HK-2 (cell line): ENCODE measurements at regions not wholly inside any gene's neighbourhood (a gene's known extent, or its start where the extent isn't known, plus 50 kb on each side); places are given as distances from the start of the nearest gene placed in this dataset.

Experiments
- DNase-seq: peaks from one replicate; pipeline ENCODE4 v3.0.0-alpha.2; 2018; ENCODE audit not compliant: unreplicated experiment

GRCh38 chr22:49508561-49508960, 319.1 kb downstream of the BRD1 start:
- no peak for DNase-seq

DNA sequence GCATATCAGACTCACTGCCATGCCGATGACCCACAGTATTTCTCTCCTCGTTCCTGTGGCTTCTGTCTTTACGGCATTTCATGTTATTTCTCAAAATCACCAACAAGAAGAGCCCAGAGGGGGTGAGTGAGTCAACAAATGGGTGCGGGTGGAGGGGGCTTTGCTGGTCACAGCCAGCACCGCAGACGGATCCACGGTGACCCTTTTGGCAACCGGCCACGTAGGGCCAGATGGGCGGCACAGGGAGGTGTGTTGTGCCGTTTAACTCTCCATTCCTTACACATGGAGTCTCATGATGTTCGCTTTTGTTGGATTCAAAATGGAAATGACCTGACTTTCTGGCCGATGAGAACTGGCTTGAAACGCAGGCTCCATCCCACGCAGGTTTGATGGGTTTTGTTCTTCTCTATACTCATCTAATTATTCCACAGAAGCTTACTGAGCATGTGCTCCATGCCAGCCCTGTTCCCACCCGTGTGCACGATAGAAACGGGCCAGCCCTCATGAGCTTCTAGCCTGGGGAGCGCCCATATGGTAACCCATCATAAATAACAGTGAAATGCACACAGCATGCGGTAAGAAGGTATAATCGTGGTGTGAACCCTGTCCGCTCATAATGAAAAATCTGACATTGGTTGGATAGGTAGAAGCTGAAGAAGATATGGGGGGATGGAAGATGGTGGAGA, 319.9 kb downstream of the BRD1 start:
- DNase-seq, result no peak

DNA sequence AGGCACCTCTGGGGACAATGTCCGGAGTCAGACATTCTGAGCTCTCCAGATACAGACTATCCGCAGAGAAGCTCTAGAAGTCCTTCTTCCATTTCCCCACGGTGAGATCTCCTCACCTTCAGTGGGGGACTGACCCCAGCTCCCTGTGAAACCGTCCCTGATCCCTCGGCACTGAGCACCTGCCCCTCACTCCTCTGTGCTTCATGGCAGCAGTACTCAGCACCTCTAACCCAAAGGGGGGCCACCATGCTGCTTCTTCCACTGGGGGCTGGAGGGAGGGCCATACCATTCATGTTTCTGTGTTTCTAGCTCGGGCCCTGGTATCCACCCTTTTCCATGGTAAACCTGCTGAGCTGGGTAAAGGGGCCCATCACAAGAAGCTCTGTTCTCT, 321.7 kb downstream of the BRD1 start:
- no peak for DNase-seq

- DNase-seq, result no peak
Measured at GRCh38 chr22:49505337-49506009, 322.2 kb downstream of the BRD1 start.

DNA sequence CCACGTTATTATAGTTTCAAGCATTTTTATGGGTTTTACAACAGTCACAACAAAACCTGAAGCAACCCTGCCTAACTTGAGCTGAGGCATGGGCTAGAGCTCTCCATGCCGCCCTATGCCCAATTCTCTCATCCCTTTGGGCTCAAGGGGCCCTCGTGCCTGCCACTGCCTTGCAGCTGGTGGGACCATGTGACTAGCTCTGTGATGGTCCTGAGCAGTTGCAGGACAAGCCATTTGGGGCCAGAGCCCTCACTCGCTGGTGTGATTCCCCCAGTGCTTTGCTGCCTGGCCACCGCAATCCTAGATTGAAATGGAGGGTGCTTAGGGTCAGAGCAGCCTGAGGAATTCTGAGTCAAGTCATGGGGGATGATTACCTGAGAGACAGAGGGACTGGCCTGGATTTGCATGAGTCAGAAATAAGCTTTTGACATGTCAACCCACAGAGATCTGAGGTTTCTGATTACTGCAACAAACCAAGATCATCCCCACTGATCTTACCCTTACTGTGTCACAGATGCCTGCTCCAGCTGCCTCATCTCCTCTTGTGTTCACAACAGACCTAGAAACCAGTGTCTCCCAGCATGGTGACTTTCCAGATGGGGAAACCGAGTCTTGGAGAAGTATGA, 323.7 kb downstream of the BRD1 start:
- DNase-seq, result peak; percentile 21

GRCh38 chr22:49503321-49503720, 324.4 kb downstream of the BRD1 start:
- no peak for DNase-seq

DNA sequence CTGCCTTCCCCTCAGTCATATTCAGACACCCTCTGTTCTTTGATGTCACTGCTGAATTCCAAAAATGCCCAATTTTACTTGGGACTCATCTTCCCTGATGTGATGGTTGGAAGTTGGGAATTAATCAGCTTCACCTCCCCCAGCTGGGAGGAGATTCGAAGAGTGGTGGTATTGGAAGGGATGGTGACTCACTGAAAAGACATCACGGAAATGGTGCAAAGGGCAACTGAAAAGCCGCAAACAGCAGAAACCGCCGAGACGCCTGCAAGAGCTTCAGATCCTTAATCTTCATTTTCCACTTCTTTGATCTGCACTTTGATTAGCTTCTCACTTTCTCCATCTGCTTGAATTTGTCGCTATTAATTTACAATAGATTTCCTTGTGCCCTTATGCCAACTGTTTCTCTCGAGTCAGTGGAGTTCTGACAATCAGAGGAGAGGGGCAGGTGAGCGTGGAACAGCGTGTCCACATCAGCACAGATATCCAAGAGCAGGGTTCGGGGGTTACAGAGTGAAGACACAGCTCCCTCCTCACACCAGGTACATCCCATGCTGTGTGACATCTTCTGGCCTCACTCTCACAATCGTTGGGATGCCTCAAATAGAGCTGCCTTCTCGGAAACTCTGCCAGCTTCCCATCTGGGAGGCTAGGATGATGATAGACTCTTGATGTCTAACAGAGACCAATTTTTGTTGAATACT, 325.4 kb downstream of the BRD1 start:
- DNase-seq, result peak; percentile 57

DNA sequence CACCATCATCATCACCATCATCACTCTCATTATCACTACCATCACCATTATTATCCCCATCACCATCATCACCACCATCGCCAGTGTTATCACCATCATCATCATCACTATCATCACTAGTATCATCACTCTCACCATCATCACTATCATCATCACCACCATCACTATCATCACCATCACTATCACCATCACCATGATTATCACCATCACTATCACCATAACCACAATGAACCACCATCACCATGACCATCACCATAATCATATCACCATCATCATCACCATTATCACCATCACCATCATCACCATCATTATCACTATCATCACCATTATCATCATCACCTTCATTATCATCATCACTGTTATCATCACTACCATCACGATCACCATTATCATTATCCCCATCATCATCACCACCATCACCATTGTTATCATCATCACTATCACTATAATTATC, 326.7 kb downstream of the BRD1 start:
- DNase-seq, result no peak

DNA sequence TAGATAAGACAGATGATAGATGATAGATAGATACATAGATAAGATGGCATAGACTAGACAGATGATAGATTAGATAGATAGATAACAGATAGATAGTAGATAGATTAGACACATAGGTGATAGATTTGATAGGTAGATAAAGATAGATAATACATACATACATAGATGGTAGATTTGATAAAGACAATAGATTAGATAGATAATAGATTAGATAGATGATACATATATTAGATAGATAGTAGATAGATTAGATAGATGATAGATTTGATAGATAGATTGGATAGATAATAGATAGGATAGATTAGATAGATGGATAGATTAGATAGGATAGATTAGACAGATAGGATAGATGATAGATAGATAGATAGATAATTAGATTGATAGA, 327.6 kb downstream of the BRD1 start:
- DNase-seq, result no peak

DNA sequence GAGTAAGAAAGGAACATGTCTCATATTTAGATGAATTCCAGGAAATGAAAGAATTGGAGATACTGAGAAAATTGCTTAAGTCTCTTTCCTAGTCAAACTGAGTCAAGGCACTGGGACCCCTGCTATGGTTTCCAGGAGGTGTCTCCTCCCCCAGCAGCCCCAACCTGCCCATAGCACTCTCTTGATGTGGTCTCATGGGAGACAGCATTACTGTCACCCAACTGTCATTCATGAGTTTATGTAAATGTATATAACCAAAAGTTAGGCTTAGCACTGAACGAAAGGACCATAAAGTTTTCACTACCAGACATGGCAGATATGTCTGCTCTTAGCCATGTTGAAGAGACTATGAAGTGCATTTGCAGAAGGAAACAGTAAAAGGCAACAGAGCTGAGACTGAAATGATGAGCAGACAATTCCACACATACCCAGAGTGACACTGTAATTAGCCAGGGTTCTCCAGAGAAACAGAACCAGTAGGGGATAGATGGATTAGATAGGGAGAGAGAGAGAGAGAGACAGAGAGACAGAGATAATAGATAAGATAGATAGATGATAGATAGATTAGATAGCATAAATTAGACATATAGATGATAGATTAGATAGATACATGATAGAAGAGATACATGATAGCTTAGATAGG, 328.1 kb downstream of the BRD1 start:
- DNase-seq, result no peak

- no peak for DNase-seq
Measured at GRCh38 chr22:49497266-49497665, 330.4 kb downstream of the BRD1 start.

- no peak for DNase-seq
Measured at GRCh38 chr22:49494555-49494954, 333.1 kb downstream of the BRD1 start.

- no peak for DNase-seq
Measured at GRCh38 chr22:49492741-49493251, 334.9 kb downstream of the BRD1 start.

GRCh38 chr22:49492308-49492707, 335.4 kb downstream of the BRD1 start:
- DNase-seq, result no peak

DNA sequence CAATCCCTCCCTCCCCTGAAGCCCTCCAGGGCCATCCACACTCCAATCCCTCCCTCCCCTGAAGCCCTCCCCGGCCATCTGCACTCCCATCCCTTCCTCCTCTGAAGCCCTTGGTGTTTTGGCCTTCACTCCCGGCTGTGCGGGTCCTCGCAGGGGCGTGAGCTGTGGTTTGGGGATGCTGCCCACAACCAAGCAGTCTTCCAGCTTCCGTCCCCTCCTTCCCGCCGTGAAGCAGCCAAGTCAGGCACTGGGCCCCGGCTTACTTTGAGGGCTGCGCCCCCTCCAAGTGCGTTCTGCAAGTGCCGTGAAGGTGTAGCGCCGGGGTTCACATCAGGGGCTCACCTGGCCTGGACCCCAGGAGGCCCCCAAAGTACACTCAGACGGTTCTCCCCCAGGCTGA, 335.9 kb downstream of the BRD1 start:
- no peak for DNase-seq

- no peak for DNase-seq
Measured at GRCh38 chr22:49491221-49491635, 336.4 kb downstream of the BRD1 start.

DNA sequence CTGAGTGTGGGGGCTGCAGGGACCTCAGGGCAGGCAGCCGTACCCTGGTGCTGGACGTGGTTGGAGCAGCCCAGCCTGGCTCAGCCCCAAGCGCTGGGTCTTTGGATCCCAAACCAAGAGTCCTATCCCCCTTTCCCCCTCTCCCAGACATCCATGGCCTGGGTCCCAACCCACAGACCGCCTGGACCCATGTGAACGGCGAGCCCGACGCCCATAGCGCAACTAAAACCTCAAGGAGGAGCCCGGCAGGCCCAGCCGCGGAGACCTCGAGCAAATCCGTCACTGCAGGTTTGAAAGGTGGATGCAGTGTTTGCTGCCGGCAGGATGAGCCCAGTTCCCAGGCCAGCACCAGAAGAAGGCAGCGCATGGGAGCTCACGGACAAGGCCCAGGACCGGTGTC, 337.0 kb downstream of the BRD1 start:
- no peak for DNase-seq

- no peak for DNase-seq
Measured at GRCh38 chr22:49489821-49490220, 337.9 kb downstream of the BRD1 start.

GRCh38 chr22:49488943-49489342, 338.7 kb downstream of the BRD1 start:
- no peak for DNase-seq

DNA sequence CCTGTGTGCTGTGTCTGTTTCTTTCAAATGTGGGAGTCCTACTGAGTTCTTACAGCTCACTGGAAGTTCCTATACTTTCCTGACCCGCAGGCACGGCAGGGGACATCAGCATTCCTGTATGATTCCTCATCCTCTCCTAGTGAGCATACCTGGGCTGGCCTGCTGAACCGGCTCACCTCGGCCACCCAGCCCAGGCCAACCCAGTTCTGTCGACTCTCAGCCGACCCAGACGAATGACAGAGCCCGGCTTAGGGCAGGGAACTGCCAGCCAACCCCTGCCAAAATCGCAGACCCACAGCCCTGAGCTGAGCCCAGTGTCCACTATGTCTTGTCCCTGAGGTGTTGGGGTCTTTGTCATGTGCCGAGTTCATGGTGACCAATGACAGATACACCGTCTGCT, 339.7 kb downstream of the BRD1 start:
- peak; percentile 30 for DNase-seq

DNA sequence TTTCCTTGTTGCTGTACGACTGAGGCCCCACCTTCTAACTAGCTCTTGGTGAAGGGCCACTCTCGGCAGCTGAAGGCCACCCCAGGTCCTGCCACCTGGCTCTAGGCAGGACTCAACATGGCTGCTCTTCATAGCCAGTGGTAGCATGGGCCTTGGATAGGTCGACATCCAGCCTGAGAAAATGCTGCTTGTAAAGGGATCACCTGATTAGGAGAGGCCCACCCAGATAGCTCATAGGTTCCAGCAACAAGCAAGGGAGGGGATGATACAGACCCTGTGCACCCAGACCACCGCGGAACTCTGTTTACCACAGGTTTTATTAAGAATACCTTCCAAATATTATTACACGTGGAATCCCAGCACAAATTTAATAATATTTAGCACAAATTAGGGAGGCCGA, 341.4 kb downstream of the BRD1 start:
- no peak for DNase-seq

GRCh38 chr22:49483946-49484345, 343.7 kb downstream of the BRD1 start:
- no peak for DNase-seq
